ENCODE measurements at regions not wholly inside any gene's neighbourhood (a gene's known extent, or its start where the extent isn't known, plus 50 kb on each side); places are given as distances from the start of the nearest gene placed in this dataset.

- no peak for TF ChIP-seq POLR2A (IDR thresholded peaks at IDR 0.05)
- TF ChIP-seq CTCF (IDR thresholded peaks at IDR 0.05) = no peak
- no peak for TF ChIP-seq POLR2AphosphoS5 (IDR thresholded peaks at IDR 0.05)
- TF ChIP-seq EP300 (IDR thresholded peaks at IDR 0.05) = no peak
Observed at GRCh38 chr6:16903470-16903869, 142.2 kb upstream of the ATXN1 start.

Data from upper lobe of left lung (tissue), 4 donors.